ENCODE measurements at regions not wholly inside any gene's neighbourhood (a gene's known extent, or its start where the extent isn't known, plus 50 kb on each side); places are given as distances from the start of the nearest gene placed in this dataset.

- H3K27me3 ChIP-seq (ENCODE audit: insufficient read depth, low read depth): no peaks in the 10 kb centered on the region
- no peaks in the 10 kb centered on the region for H3K79me2 ChIP-seq (ENCODE audit: insufficient read depth, low read depth)
- no peak overlapping the region for H3K27ac ChIP-seq
- H2AFZ ChIP-seq (ENCODE audit: low read depth): no peak overlapping the region
- TF ChIP-seq CTCF (conservative IDR thresholded peaks at IDR 0.05; ENCODE audit: low read depth, low read length): no peak
- no peak overlapping the region for H3K4me3 ChIP-seq (IDR thresholded peaks at IDR 0.05; ENCODE audit: insufficient read depth, low read depth, low read length)
- no peak overlapping the region for H3K4me2 ChIP-seq
- H3K4me1 ChIP-seq (ENCODE audit: low read depth, poor library complexity, severe bottlenecking): no peaks in the 10 kb centered on the region
- H3K9ac ChIP-seq: no peak overlapping the region
- no peaks in the 10 kb centered on the region for H4K20me1 ChIP-seq (ENCODE audit: insufficient read depth)
- no peaks in the 10 kb centered on the region for H3K36me3 ChIP-seq (ENCODE audit: insufficient read depth)
Measured at GRCh38 chr6:120700001-120700400, 634.3 kb downstream of the TBC1D32 start.

- H3K27ac ChIP-seq: no peak overlapping the region
Measured at GRCh38 chr6:120686492-120686891, 647.8 kb downstream of the TBC1D32 start.

GRCh38 chr6:120682145-120682544 lies 652.1 kb downstream of the TBC1D32 start:
- no peaks in the 10 kb centered on the region for H3K27me3 ChIP-seq (ENCODE audit: insufficient read depth, low read depth)

More at GRCh38 chr6:120686492-120686891, 647.8 kb downstream of the TBC1D32 start:
- Histone ChIP-seq H3K9ac (no peak overlapping the region), H3K36me3 (ENCODE audit: insufficient read depth) (no peaks in the 10 kb centered on the region), H3K79me2 (ENCODE audit: insufficient read depth, low read depth) (no peaks in the 10 kb centered on the region), H3K4me2 (no peak overlapping the region), H3K27me3 (ENCODE audit: insufficient read depth, low read depth) (no peaks in the 10 kb centered on the region), H3K4me1 (ENCODE audit: low read depth, poor library complexity, severe bottlenecking) (no peaks in the 10 kb centered on the region), H3K4me3 (IDR thresholded peaks at IDR 0.05; ENCODE audit: insufficient read depth, low read depth, low read length) (no peak overlapping the region), H2AFZ (ENCODE audit: low read depth) (no peak overlapping the region), H4K20me1 (ENCODE audit: insufficient read depth) (no peaks in the 10 kb centered on the region)
- TF ChIP-seq CTCF (conservative IDR thresholded peaks at IDR 0.05; ENCODE audit: low read depth, low read length): no peak

GRCh38 chr6:120681204-120681603 lies 653.1 kb downstream of the TBC1D32 start:
- Histone ChIP-seq H3K27me3 (ENCODE audit: insufficient read depth, low read depth) (no peaks in the 10 kb centered on the region), H3K4me1 (ENCODE audit: low read depth, poor library complexity, severe bottlenecking) (no peaks in the 10 kb centered on the region), H3K79me2 (ENCODE audit: insufficient read depth, low read depth) (no peaks in the 10 kb centered on the region), H3K9ac (no peak overlapping the region), H3K4me3 (IDR thresholded peaks at IDR 0.05; ENCODE audit: insufficient read depth, low read depth, low read length) (no peak overlapping the region), H3K4me2 (no peak overlapping the region), H3K36me3 (ENCODE audit: insufficient read depth) (no peaks in the 10 kb centered on the region), H3K27ac (no peak overlapping the region), H4K20me1 (ENCODE audit: insufficient read depth) (no peaks in the 10 kb centered on the region), H2AFZ (ENCODE audit: low read depth) (no peak overlapping the region)
- TF ChIP-seq CTCF (conservative IDR thresholded peaks at IDR 0.05; ENCODE audit: low read depth, low read length): no peak

More at GRCh38 chr6:120682145-120682544, 652.1 kb downstream of the TBC1D32 start:
- Histone ChIP-seq H3K9ac (no peak overlapping the region), H3K4me2 (no peak overlapping the region), H3K79me2 (ENCODE audit: insufficient read depth, low read depth) (no peaks in the 10 kb centered on the region), H3K36me3 (ENCODE audit: insufficient read depth) (no peaks in the 10 kb centered on the region), H3K4me3 (IDR thresholded peaks at IDR 0.05; ENCODE audit: insufficient read depth, low read depth, low read length) (no peak overlapping the region), H4K20me1 (ENCODE audit: insufficient read depth) (no peaks in the 10 kb centered on the region), H3K27ac (no peak overlapping the region), H2AFZ (ENCODE audit: low read depth) (no peak overlapping the region), H3K4me1 (ENCODE audit: low read depth, poor library complexity, severe bottlenecking) (no peaks in the 10 kb centered on the region)
- no peak for TF ChIP-seq CTCF (conservative IDR thresholded peaks at IDR 0.05; ENCODE audit: low read depth, low read length)

Measured in KMS-11 (cell line).